Kidney epithelial cell (primary cell): ENCODE measurements at regions not wholly inside any gene's neighbourhood (a gene's known extent, or its start where the extent isn't known, plus 50 kb on each side); places are given as distances from the start of the nearest gene placed in this dataset.

Experiments
- DNase-seq: peaks from one replicate; pipeline ENCODE4 v3.0.0-alpha.2; 2010; ENCODE audit warnings: low read depth
- H3K27me3 ChIP-seq: 2 replicates; pipeline ENCODE4 v1.6.0; 2011; ENCODE audit warnings: low read length; ENCODE audit not compliant: control insufficient read depth, insufficient read depth
- H3K36me3 ChIP-seq: 2 replicates; pipeline ENCODE4 v1.5.1; 2011; ENCODE audit warnings: low read length; ENCODE audit not compliant: control insufficient read depth, insufficient read depth
- H3K4me3 ChIP-seq: 2 replicates; pipeline ENCODE4 v1.5.1; 2011; ENCODE audit warnings: low read depth, mild to moderate bottlenecking, control low read depth, low read length
- TF ChIP-seq, protein P1 (sequence below): IDR thresholded peaks from 2 replicates; pipeline ENCODE4 v1.5.1; 2011; ENCODE audit warnings: mild to moderate bottlenecking, moderate library complexity, low read length, control low read depth, inconsistent platforms; ENCODE audit not compliant: insufficient read depth, poor library complexity, severe bottlenecking

DNA sequence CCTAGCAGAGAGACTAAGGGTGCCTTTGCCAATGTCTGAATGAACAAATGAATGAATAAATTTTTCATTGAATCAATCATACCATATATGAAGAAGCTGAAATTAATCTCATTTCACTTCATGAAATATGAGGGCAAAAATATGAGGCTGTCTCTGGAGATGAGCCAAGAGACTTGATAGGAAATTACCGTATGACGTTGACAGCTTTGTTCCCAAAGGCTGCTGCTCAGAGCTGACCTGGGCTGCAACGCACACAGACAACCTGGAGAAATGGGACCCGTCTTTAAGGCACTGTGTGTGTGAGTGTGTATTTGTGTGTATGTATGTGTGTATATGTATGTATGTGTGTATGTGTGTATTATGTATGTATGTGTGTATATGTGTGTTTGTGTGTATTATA lies 226.1 kb downstream of the IRX2 start:
- no peaks in the 10 kb centered on the region for H3K36me3 ChIP-seq
- H3K4me3 ChIP-seq, result no peak overlapping the region
- TF ChIP-seq, protein P1, sequence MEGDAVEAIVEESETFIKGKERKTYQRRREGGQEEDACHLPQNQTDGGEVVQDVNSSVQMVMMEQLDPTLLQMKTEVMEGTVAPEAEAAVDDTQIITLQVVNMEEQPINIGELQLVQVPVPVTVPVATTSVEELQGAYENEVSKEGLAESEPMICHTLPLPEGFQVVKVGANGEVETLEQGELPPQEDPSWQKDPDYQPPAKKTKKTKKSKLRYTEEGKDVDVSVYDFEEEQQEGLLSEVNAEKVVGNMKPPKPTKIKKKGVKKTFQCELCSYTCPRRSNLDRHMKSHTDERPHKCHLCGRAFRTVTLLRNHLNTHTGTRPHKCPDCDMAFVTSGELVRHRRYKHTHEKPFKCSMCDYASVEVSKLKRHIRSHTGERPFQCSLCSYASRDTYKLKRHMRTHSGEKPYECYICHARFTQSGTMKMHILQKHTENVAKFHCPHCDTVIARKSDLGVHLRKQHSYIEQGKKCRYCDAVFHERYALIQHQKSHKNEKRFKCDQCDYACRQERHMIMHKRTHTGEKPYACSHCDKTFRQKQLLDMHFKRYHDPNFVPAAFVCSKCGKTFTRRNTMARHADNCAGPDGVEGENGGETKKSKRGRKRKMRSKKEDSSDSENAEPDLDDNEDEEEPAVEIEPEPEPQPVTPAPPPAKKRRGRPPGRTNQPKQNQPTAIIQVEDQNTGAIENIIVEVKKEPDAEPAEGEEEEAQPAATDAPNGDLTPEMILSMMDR, result no peak
- H3K27me3 ChIP-seq, result no peaks in the 10 kb centered on the region
- DNase-seq, result no peak

DNA sequence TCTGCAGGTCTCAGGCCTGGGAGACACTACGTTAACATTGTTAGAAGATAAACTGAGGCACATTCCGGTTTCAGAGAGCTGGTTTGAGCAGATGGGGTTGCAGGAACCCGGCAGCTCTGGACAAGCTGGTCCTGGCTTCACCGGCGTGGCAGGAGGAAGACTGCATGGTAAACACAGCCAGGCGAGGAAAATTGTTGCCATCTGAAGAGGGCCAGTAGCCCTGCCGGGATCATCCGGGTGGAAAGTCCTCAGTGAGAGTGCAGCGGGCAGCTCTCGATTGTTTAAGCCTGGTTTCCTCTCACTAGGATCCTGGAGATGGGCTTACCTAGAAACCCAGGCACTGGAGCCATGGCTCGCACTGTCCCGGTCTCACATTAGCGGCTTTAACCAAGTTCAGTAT lies 226.9 kb downstream of the IRX2 start:
- DNase-seq, result no peak

DNA sequence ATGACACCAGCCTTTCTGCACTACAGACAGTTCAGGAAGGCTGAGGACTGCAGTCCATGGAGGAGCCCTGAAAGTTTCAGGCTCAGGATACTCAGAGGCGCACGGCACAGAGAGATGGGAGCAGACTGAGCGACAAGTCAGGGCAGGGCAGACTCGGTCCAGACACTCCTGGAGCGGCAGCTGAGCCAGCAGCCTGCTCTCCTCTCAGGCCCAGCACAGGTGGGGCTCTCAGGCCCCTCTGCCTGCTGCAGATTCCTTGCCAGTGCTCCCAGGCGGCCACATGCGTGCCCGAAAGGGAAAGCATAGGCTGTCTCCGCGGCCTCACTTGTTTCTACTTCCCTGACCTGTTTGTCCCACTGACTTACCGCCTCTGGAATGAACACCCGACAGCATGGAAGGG lies 228.3 kb downstream of the IRX2 start:
- Histone ChIP-seq H3K27me3 (no peaks in the 10 kb centered on the region), H3K4me3 (no peak overlapping the region), H3K36me3 (no peaks in the 10 kb centered on the region)
- no peak for DNase-seq
- TF ChIP-seq, protein P1, result no peak

More for the DNA sequence above, 226.9 kb downstream of the IRX2 start:
- Histone ChIP-seq H3K27me3 (no peaks in the 10 kb centered on the region), H3K36me3 (no peaks in the 10 kb centered on the region), H3K4me3 (no peak overlapping the region)
- TF ChIP-seq, protein P1, result no peak

DNA sequence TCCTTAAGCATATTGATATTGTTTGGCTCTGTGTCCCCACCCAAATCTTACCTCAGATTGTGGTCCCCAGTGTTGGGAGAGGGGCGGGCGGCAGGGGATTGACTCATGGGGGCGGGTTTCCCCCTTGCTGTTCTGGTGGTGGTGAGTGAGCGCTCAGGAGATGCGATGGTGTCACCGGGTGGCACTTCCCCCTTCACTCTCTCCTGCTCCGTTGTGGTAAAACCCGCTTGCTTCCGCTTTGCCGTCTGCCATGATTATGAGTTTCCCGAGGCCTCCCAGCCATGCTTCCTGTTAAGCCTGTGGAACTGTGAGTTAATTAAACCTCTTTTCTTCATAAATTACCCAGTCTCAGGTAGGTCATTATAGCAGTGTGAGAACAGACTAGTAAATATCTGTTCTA lies 229.1 kb downstream of the IRX2 start:
- Histone ChIP-seq H3K27me3 (no peaks in the 10 kb centered on the region), H3K4me3 (no peak overlapping the region), H3K36me3 (no peaks in the 10 kb centered on the region)
- no peak for DNase-seq
- TF ChIP-seq, protein P1, result no peak

DNA sequence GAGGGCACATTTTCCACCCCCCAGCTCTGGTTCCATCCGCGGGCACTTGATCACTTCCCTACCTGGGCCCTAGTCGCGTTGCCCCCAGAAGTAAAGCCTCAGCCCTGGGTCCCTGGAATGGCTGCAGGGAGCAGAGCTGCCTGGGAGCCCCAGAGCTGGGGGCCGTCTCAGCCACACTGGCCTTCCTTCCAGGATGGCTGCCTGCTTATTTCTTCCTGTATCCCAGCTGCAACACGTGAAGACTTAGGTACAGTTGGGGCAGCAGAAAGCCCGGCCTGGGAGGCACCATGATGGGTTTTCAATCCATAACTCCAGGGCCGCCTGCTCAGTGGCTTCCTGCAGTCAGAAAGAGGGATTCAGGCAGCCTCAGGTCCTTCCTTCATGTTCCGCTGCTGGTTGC lies 232.3 kb downstream of the IRX2 start:
- Histone ChIP-seq H3K27me3 (no peaks in the 10 kb centered on the region), H3K36me3 (no peaks in the 10 kb centered on the region), H3K4me3 (no peak overlapping the region)
- DNase-seq, result no peak
- TF ChIP-seq, protein P1, result no peak

DNA sequence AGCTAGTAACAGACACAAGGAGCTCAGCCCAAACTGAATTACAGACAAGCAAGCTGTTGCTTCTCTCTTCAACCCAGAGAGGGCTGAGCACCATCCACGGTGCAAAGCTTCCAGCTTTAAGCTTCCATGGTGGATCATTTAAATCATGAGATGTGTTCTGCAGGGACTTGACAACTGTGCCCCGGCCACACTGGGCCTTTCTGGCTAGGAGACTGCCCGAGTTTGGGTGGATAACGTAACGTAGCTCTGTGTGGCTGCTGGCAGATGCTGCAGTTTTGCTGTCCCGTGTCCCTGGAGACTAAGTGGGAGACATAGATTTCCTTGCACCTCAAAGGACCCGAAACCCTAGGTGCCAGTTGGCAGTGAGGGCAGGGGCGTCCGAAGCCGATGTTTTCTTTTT lies 234.0 kb downstream of the IRX2 start:
- no peak overlapping the region for H3K4me3 ChIP-seq
- no peaks in the 10 kb centered on the region for H3K36me3 ChIP-seq
- no peak for DNase-seq
- no peaks in the 10 kb centered on the region for H3K27me3 ChIP-seq
- TF ChIP-seq, protein P1, result no peak
